ENCODE measurements at regions not wholly inside any gene's neighbourhood (a gene's known extent, or its start where the extent isn't known, plus 50 kb on each side); places are given as distances from the start of the nearest gene placed in this dataset.

GRCh38 chr19:32223106-32223505 lies 122.3 kb upstream of the ZNF507 start:
- Histone ChIP-seq H3K27ac (ENCODE audit: control insufficient read depth, insufficient read depth, low read length) (no peak overlapping the region), H3K9ac (ENCODE audit: control insufficient read depth, extremely low read depth, insufficient read depth, low read length) (no peak overlapping the region), H3K36me3 (ENCODE audit: control insufficient read depth in 2 of 2, extremely low read depth in 1 of 2, insufficient read depth in 2 of 2, low read length in 2 of 2) (no peaks in the 10 kb centered on the region), H2AFZ (ENCODE audit: control insufficient read depth, low read length) (no peak overlapping the region), H3K4me1 (ENCODE audit: control insufficient read depth, extremely low read depth, insufficient read depth, low read length) (no peaks in the 10 kb centered on the region), H3K79me2 (ENCODE audit: control insufficient read depth, insufficient read depth, low read length) (no peaks in the 10 kb centered on the region), H3K4me2 (ENCODE audit: control insufficient read depth, extremely low read depth, insufficient read depth, low read depth, low read length) (no peak overlapping the region), H3K27me3 (ENCODE audit: control insufficient read depth, extremely low read depth, insufficient read depth, low read length) (peaks cover 15% of the 10 kb centered on the region), H3K4me3 (ENCODE audit: control insufficient read depth in 2 of 3, extremely low read depth in 1 of 3, insufficient read depth in 2 of 3, low read depth in 1 of 3, low read length in 3 of 3) (no peak overlapping the region), H4K20me1 (ENCODE audit: control insufficient read depth, extremely low read depth, insufficient read depth, low read length) (no peaks in the 10 kb centered on the region), H3K9me1 (ENCODE audit: control insufficient read depth, extremely low read depth, insufficient read depth, low read length) (no peaks in the 10 kb centered on the region), H3K9me3 (ENCODE audit: control insufficient read depth, low read depth, low read length) (no peaks in the 10 kb centered on the region)
- FAIRE-seq (no peak), DNase-seq (ENCODE audit: low read depth, low spot score) (no peak)
- no peak for TF ChIP-seq EZH2 (IDR thresholded peaks at IDR 0.05; ENCODE audit: low read length)
- TF ChIP-seq, protein P1, sequence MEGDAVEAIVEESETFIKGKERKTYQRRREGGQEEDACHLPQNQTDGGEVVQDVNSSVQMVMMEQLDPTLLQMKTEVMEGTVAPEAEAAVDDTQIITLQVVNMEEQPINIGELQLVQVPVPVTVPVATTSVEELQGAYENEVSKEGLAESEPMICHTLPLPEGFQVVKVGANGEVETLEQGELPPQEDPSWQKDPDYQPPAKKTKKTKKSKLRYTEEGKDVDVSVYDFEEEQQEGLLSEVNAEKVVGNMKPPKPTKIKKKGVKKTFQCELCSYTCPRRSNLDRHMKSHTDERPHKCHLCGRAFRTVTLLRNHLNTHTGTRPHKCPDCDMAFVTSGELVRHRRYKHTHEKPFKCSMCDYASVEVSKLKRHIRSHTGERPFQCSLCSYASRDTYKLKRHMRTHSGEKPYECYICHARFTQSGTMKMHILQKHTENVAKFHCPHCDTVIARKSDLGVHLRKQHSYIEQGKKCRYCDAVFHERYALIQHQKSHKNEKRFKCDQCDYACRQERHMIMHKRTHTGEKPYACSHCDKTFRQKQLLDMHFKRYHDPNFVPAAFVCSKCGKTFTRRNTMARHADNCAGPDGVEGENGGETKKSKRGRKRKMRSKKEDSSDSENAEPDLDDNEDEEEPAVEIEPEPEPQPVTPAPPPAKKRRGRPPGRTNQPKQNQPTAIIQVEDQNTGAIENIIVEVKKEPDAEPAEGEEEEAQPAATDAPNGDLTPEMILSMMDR (optimal IDR thresholded peaks at IDR 0.05 in 1 of 3, IDR thresholded peaks at IDR 0.05 in 1 of 3, conservative IDR thresholded peaks at IDR 0.05 in 1 of 3; ENCODE audit: extremely low read depth in 1 of 3, insufficient read depth in 2 of 3, low read length in 3 of 3) = no peak
- dilution Hi-C loops (cut with MboI; ENCODE audit: extremely low pct_ligation_motif_present, low sequenced_read_pairs) = no loop called here

DNA sequence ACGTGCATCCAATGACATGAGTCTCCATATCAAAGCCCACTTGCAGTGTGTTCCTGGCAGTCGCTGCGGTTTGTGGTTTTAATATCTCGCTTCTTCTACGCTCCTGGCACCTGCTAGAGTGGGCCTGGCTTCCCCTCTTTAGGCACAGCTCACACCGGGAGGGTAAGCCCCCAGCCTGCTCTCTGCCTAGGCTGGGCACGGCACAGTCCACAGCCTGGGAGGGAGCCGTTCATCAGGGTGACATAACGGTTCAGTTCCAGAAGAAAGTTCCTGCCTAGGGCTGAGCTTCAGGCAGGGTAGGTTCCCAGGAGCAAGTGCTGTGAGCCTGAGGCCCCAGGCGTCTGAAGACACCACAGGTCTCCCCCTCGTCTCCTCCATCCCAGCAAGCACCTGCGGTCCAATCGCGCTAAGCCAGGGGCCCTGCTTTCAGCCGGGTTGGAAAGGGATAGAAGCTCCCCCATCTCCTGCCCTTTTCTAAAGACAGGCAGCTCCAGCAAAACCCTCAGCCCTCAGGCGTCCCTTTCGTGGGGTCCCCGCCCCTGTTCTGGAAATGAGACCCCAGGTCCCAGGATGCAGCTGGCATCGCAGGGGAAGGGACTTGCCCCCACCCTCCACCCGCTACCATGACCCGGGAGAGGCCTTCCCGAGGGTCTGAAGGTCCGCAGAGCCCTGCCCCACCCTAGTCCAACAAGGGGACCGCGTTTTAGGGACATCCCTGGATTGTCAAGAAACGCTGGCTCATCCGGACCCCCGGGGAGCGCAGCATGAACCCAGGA lies 121.6 kb upstream of the ZNF507 start:
- Histone ChIP-seq H3K36me3 (ENCODE audit: control insufficient read depth in 2 of 2, extremely low read depth in 1 of 2, insufficient read depth in 2 of 2, low read length in 2 of 2) (no peaks in the 10 kb centered on the region), H3K4me3 (ENCODE audit: control insufficient read depth in 2 of 3, extremely low read depth in 1 of 3, insufficient read depth in 2 of 3, low read depth in 1 of 3, low read length in 3 of 3) (no peak overlapping the region), H3K9ac (ENCODE audit: control insufficient read depth, extremely low read depth, insufficient read depth, low read length) (no peak overlapping the region), H2AFZ (ENCODE audit: control insufficient read depth, low read length) (no peak overlapping the region), H3K4me1 (ENCODE audit: control insufficient read depth, extremely low read depth, insufficient read depth, low read length) (no peaks in the 10 kb centered on the region), H3K27me3 (ENCODE audit: control insufficient read depth, extremely low read depth, insufficient read depth, low read length) (peaks cover 15% of the 10 kb centered on the region), H4K20me1 (ENCODE audit: control insufficient read depth, extremely low read depth, insufficient read depth, low read length) (no peaks in the 10 kb centered on the region), H3K9me3 (ENCODE audit: control insufficient read depth, low read depth, low read length) (no peaks in the 10 kb centered on the region), H3K9me1 (ENCODE audit: control insufficient read depth, extremely low read depth, insufficient read depth, low read length) (no peaks in the 10 kb centered on the region), H3K79me2 (ENCODE audit: control insufficient read depth, insufficient read depth, low read length) (no peaks in the 10 kb centered on the region), H3K27ac (ENCODE audit: control insufficient read depth, insufficient read depth, low read length) (no peak overlapping the region), H3K4me2 (ENCODE audit: control insufficient read depth, extremely low read depth, insufficient read depth, low read depth, low read length) (no peak overlapping the region)
- FAIRE-seq = no peak
- no peak for TF ChIP-seq EZH2 (IDR thresholded peaks at IDR 0.05; ENCODE audit: low read length)
- TF ChIP-seq, protein P1 (optimal IDR thresholded peaks at IDR 0.05 in 1 of 3, IDR thresholded peaks at IDR 0.05 in 1 of 3, conservative IDR thresholded peaks at IDR 0.05 in 1 of 3; ENCODE audit: extremely low read depth in 1 of 3, insufficient read depth in 2 of 3, low read length in 3 of 3) = no peak
- DNase-seq (ENCODE audit: low read depth, low spot score) = no peak
- dilution Hi-C loops (cut with MboI; ENCODE audit: extremely low pct_ligation_motif_present, low sequenced_read_pairs) = no loop called here

All from keratinocyte (primary cell).